GM18909 (cell line): ENCODE measurements at regions not wholly inside any gene's neighbourhood (a gene's known extent, or its start where the extent isn't known, plus 50 kb on each side); places are given as distances from the start of the nearest gene placed in this dataset.
"Not testable (repeated sequence)": the region's sequence is repeated elsewhere in the genome, so short reads cannot be mapped to it uniquely, and the experiment has no call there.

ENCODE experiments used
- ATAC-seq: cut with Tn5 transposase; IDR thresholded peaks from one replicate; pipeline ENCODE4 v1.9.1; 2021; ENCODE audit warnings: mild to moderate bottlenecking; ENCODE audit not compliant: unreplicated experiment, poor library complexity

- ATAC-seq = no peak
Measured at GRCh38 chr13:42373048-42373812, 101.3 kb downstream of the AKAP11 start.

GRCh38 chr13:42375663-42376062 is 103.7 kb downstream of the AKAP11 start:
- no peak for ATAC-seq

- ATAC-seq = peak; percentile 82
Measured at GRCh38 chr13:42377640-42378382, 105.9 kb downstream of the AKAP11 start.

- peak; percentile 30 for ATAC-seq
Measured at GRCh38 chr13:42378383-42378780, 106.4 kb downstream of the AKAP11 start.

GRCh38 chr13:42379241-42379640 is 107.3 kb downstream of the AKAP11 start:
- no peak for ATAC-seq

GRCh38 chr13:42380420-42381164 is 108.6 kb downstream of the AKAP11 start:
- ATAC-seq = peak; percentile 53

- ATAC-seq = no peak
Measured at GRCh38 chr13:42381165-42381425, 109.1 kb downstream of the AKAP11 start.

- not testable (repeated sequence) for ATAC-seq
Measured at GRCh38 chr13:42381426-42381825, 109.5 kb downstream of the AKAP11 start.

- ATAC-seq = no peak
Measured at GRCh38 chr13:42383025-42383424, 111.1 kb downstream of the AKAP11 start.

GRCh38 chr13:42384265-42384664 is 112.3 kb downstream of the AKAP11 start:
- ATAC-seq = no peak

- ATAC-seq = no peak
Measured at GRCh38 chr13:42388326-42388725, 116.4 kb downstream of the AKAP11 start.

- no peak for ATAC-seq
Measured at GRCh38 chr13:42389041-42389440, 117.1 kb downstream of the AKAP11 start.

- ATAC-seq = no peak
Measured at GRCh38 chr13:42392180-42392579, 120.2 kb downstream of the AKAP11 start.

- ATAC-seq = peak; percentile 47
Measured at GRCh38 chr13:42392716-42393572, 121.0 kb downstream of the AKAP11 start.

GRCh38 chr13:42393573-42394360 is 121.8 kb downstream of the AKAP11 start:
- ATAC-seq = no peak

- no peak for ATAC-seq
Measured at GRCh38 chr13:42394361-42394708, 122.4 kb downstream of the AKAP11 start.

GRCh38 chr13:42394711-42395085 is 122.7 kb downstream of the AKAP11 start:
- no peak for ATAC-seq

- ATAC-seq = no peak
Measured at GRCh38 chr13:42395086-42395821, 123.3 kb downstream of the AKAP11 start.

GRCh38 chr13:42396501-42396900 is 124.5 kb downstream of the AKAP11 start:
- ATAC-seq = no peak
